ENCODE measurements at regions not wholly inside any gene's neighbourhood (a gene's known extent, or its start where the extent isn't known, plus 50 kb on each side); places are given as distances from the start of the nearest gene placed in this dataset.
"Not testable (repeated sequence)": the region's sequence is repeated elsewhere in the genome, so short reads cannot be mapped to it uniquely, and the experiment has no call there.

GRCh38 chr21:9815181-9815789 lies 706.1 kb upstream of the TPTE start:
- H3K36me3 ChIP-seq (ENCODE audit: insufficient read depth, low read depth, low read length); H3K27ac ChIP-seq (ENCODE audit: low read length); H3K9me3 ChIP-seq (ENCODE audit: insufficient read depth, low read depth, low read length); H3K4me1 ChIP-seq (ENCODE audit: insufficient read depth, low read length); H3K4me3 ChIP-seq (ENCODE audit: low read length); H3K9ac ChIP-seq (ENCODE audit: low read depth, low read length); H3K27me3 ChIP-seq (ENCODE audit: insufficient read depth, low read length): not testable (repeated sequence)

- not testable (repeated sequence) for H3K4me1 ChIP-seq (ENCODE audit: insufficient read depth, low read length); H3K27me3 ChIP-seq (ENCODE audit: insufficient read depth, low read length); H3K9me3 ChIP-seq (ENCODE audit: insufficient read depth, low read depth, low read length); H3K27ac ChIP-seq (ENCODE audit: low read length); H3K36me3 ChIP-seq (ENCODE audit: insufficient read depth, low read depth, low read length); H3K9ac ChIP-seq (ENCODE audit: low read depth, low read length); H3K4me3 ChIP-seq (ENCODE audit: low read length)
Observed at GRCh38 chr21:9816734-9817334, 704.5 kb upstream of the TPTE start.

- not testable (repeated sequence) for H3K4me3 ChIP-seq (ENCODE audit: low read length); H3K36me3 ChIP-seq (ENCODE audit: insufficient read depth, low read depth, low read length); H3K4me1 ChIP-seq (ENCODE audit: insufficient read depth, low read length); H3K27me3 ChIP-seq (ENCODE audit: insufficient read depth, low read length); H3K27ac ChIP-seq (ENCODE audit: low read length); H3K9me3 ChIP-seq (ENCODE audit: insufficient read depth, low read depth, low read length); H3K9ac ChIP-seq (ENCODE audit: low read depth, low read length)
Observed at GRCh38 chr21:9817841-9818441, 703.4 kb upstream of the TPTE start.

GRCh38 chr21:9819549-9820192 lies 701.7 kb upstream of the TPTE start:
- H3K9me3 ChIP-seq (ENCODE audit: insufficient read depth, low read depth, low read length): not testable (repeated sequence)

GRCh38 chr21:9820579-9820978 lies 700.8 kb upstream of the TPTE start:
- H3K4me3 ChIP-seq (ENCODE audit: low read length); H3K27me3 ChIP-seq (ENCODE audit: insufficient read depth, low read length); H3K9ac ChIP-seq (ENCODE audit: low read depth, low read length); H3K36me3 ChIP-seq (ENCODE audit: insufficient read depth, low read depth, low read length); H3K27ac ChIP-seq (ENCODE audit: low read length); H3K4me1 ChIP-seq (ENCODE audit: insufficient read depth, low read length); H3K9me3 ChIP-seq (ENCODE audit: insufficient read depth, low read depth, low read length): not testable (repeated sequence)

More at GRCh38 chr21:9819549-9820192, 701.7 kb upstream of the TPTE start:
- not testable (repeated sequence) for H3K27ac ChIP-seq (ENCODE audit: low read length); H3K4me3 ChIP-seq (ENCODE audit: low read length); H3K27me3 ChIP-seq (ENCODE audit: insufficient read depth, low read length); H3K4me1 ChIP-seq (ENCODE audit: insufficient read depth, low read length); H3K36me3 ChIP-seq (ENCODE audit: insufficient read depth, low read depth, low read length); H3K9ac ChIP-seq (ENCODE audit: low read depth, low read length)

- H3K4me1 ChIP-seq (ENCODE audit: insufficient read depth, low read length); H3K9me3 ChIP-seq (ENCODE audit: insufficient read depth, low read depth, low read length); H3K27me3 ChIP-seq (ENCODE audit: insufficient read depth, low read length); H3K4me3 ChIP-seq (ENCODE audit: low read length); H3K36me3 ChIP-seq (ENCODE audit: insufficient read depth, low read depth, low read length); H3K9ac ChIP-seq (ENCODE audit: low read depth, low read length); H3K27ac ChIP-seq (ENCODE audit: low read length): not testable (repeated sequence)
Observed at GRCh38 chr21:9821472-9821871, 699.9 kb upstream of the TPTE start.

- not testable (repeated sequence) for H3K36me3 ChIP-seq (ENCODE audit: insufficient read depth, low read depth, low read length); H3K4me1 ChIP-seq (ENCODE audit: insufficient read depth, low read length); H3K27ac ChIP-seq (ENCODE audit: low read length); H3K9me3 ChIP-seq (ENCODE audit: insufficient read depth, low read depth, low read length); H3K9ac ChIP-seq (ENCODE audit: low read depth, low read length); H3K27me3 ChIP-seq (ENCODE audit: insufficient read depth, low read length); H3K4me3 ChIP-seq (ENCODE audit: low read length)
Observed at GRCh38 chr21:9822093-9822820, 699.1 kb upstream of the TPTE start.

- H3K9ac ChIP-seq (ENCODE audit: low read depth, low read length): not testable (repeated sequence)
Observed at GRCh38 chr21:9823197-9824157, 697.9 kb upstream of the TPTE start.

GRCh38 chr21:9830801-9831200 lies 690.6 kb upstream of the TPTE start:
- not testable (repeated sequence) for H3K36me3 ChIP-seq (ENCODE audit: insufficient read depth, low read depth, low read length); H3K9ac ChIP-seq (ENCODE audit: low read depth, low read length)

More at GRCh38 chr21:9823197-9824157, 697.9 kb upstream of the TPTE start:
- H3K4me1 ChIP-seq (ENCODE audit: insufficient read depth, low read length); H3K4me3 ChIP-seq (ENCODE audit: low read length); H3K9me3 ChIP-seq (ENCODE audit: insufficient read depth, low read depth, low read length); H3K36me3 ChIP-seq (ENCODE audit: insufficient read depth, low read depth, low read length); H3K27ac ChIP-seq (ENCODE audit: low read length); H3K27me3 ChIP-seq (ENCODE audit: insufficient read depth, low read length): not testable (repeated sequence)

GRCh38 chr21:9832751-9833150 lies 688.6 kb upstream of the TPTE start:
- H3K27me3 ChIP-seq (ENCODE audit: insufficient read depth, low read length); H3K4me1 ChIP-seq (ENCODE audit: insufficient read depth, low read length); H3K9ac ChIP-seq (ENCODE audit: low read depth, low read length); H3K4me3 ChIP-seq (ENCODE audit: low read length); H3K9me3 ChIP-seq (ENCODE audit: insufficient read depth, low read depth, low read length); H3K36me3 ChIP-seq (ENCODE audit: insufficient read depth, low read depth, low read length); H3K27ac ChIP-seq (ENCODE audit: low read length): not testable (repeated sequence)

More at GRCh38 chr21:9830801-9831200, 690.6 kb upstream of the TPTE start:
- H3K27ac ChIP-seq (ENCODE audit: low read length); H3K27me3 ChIP-seq (ENCODE audit: insufficient read depth, low read length); H3K4me3 ChIP-seq (ENCODE audit: low read length); H3K4me1 ChIP-seq (ENCODE audit: insufficient read depth, low read length); H3K9me3 ChIP-seq (ENCODE audit: insufficient read depth, low read depth, low read length): not testable (repeated sequence)

- H3K9me3 ChIP-seq (ENCODE audit: insufficient read depth, low read depth, low read length): peaks cover 45% of the 10 kb centered on the region
- H3K4me3 ChIP-seq (ENCODE audit: low read length); H3K27me3 ChIP-seq (ENCODE audit: insufficient read depth, low read length); H3K9ac ChIP-seq (ENCODE audit: low read depth, low read length); H3K4me1 ChIP-seq (ENCODE audit: insufficient read depth, low read length); H3K27ac ChIP-seq (ENCODE audit: low read length); H3K36me3 ChIP-seq (ENCODE audit: insufficient read depth, low read depth, low read length): not testable (repeated sequence)
Observed at GRCh38 chr21:9836547-9836946, 684.8 kb upstream of the TPTE start.
